ENCODE measurements at regions not wholly inside any gene's neighbourhood (a gene's known extent, or its start where the extent isn't known, plus 50 kb on each side); places are given as distances from the start of the nearest gene placed in this dataset.
A peak's percentile ranks its signal among the peaks of the same experiment; 100 is the strongest.
"Not testable (repeated sequence)": the region's sequence is repeated elsewhere in the genome, so short reads cannot be mapped to it uniquely, and the experiment has no call there.

GRCh38 chr6:170089963-170090362 lies 200.9 kb downstream of the DLL1 start:
- no peak overlapping the region for H3K4me3 ChIP-seq (ENCODE audit: low read depth in 1 of 2, low read length in 2 of 2)
- DNase-seq (no peak), ATAC-seq (ENCODE audit: insufficient read depth, low read depth) (no peak)
- 0 out of 2 replicates have a peak overlapping the region, but pooled peaks have one; percentile 1 for H3K4me2 ChIP-seq (ENCODE audit: insufficient read depth, low read length)
- H3K36me3 ChIP-seq (ENCODE audit: insufficient read depth, low read length): no peaks in the 10 kb centered on the region
- no peaks in the 10 kb centered on the region for H3K9me3 ChIP-seq (ENCODE audit: insufficient read depth, low read length, severe bottlenecking)
- H3K79me2 ChIP-seq (ENCODE audit: insufficient read depth, low read length): no peaks in the 10 kb centered on the region
- H3K9ac ChIP-seq (ENCODE audit: low read depth, low read length): no peak overlapping the region
- TF ChIP-seq EZH2 (IDR thresholded peaks at IDR 0.05; ENCODE audit: borderline replicate concordance, low read depth, low read length, severe bottlenecking): no peak
- TF ChIP-seq CTCF (IDR thresholded peaks at IDR 0.05; ENCODE audit: borderline replicate concordance, extremely low read depth, low read length, poor library complexity, severe bottlenecking): no peak
- H3K4me1 ChIP-seq (ENCODE audit: insufficient read depth, low read length): peaks cover 30% of the 10 kb centered on the region
- no peak overlapping the region for H3K27ac ChIP-seq (ENCODE audit: low read length)
- no peaks in the 10 kb centered on the region for H3K27me3 ChIP-seq (ENCODE audit: insufficient read depth, low read length, poor library complexity)
- no peak overlapping the region for H2AFZ ChIP-seq (ENCODE audit: low read depth, low read length)
- 0 out of 2 replicates have a peak, but pooled peaks cover 2% of the 10 kb centered on the region for H4K20me1 ChIP-seq (ENCODE audit: insufficient read depth, low read length)

- DNase-seq (no peak), ATAC-seq (ENCODE audit: insufficient read depth, low read depth) (peak; percentile 11; the same call in 2 of the 3 replicates)
- Histone ChIP-seq H4K20me1 (ENCODE audit: insufficient read depth, low read length) (0 out of 2 replicates have a peak, but pooled peaks cover 2% of the 10 kb centered on the region), H3K79me2 (ENCODE audit: insufficient read depth, low read length) (no peaks in the 10 kb centered on the region), H3K9ac (ENCODE audit: low read depth, low read length) (peak overlapping the region; percentile 36; the same call in 1 of the 2 replicates), H3K27me3 (ENCODE audit: insufficient read depth, low read length, poor library complexity) (no peaks in the 10 kb centered on the region), H2AFZ (ENCODE audit: low read depth, low read length) (peak overlapping the region; percentile 64), H3K4me1 (ENCODE audit: insufficient read depth, low read length) (peaks cover 30% of the 10 kb centered on the region), H3K36me3 (ENCODE audit: insufficient read depth, low read length) (no peaks in the 10 kb centered on the region), H3K4me2 (ENCODE audit: insufficient read depth, low read length) (peak overlapping the region; percentile 60), H3K27ac (ENCODE audit: low read length) (no peak overlapping the region), H3K9me3 (ENCODE audit: insufficient read depth, low read length, severe bottlenecking) (no peaks in the 10 kb centered on the region), H3K4me3 (ENCODE audit: low read depth in 1 of 2, low read length in 2 of 2) (peak overlapping the region in 1 of 2 experiments; percentile 49; a peak in 2 of 4 replicates)
- TF ChIP-seq CTCF (IDR thresholded peaks at IDR 0.05; ENCODE audit: borderline replicate concordance, extremely low read depth, low read length, poor library complexity, severe bottlenecking) (no peak), EZH2 (IDR thresholded peaks at IDR 0.05; ENCODE audit: borderline replicate concordance, low read depth, low read length, severe bottlenecking) (no peak)
Observed at GRCh38 chr6:170088582-170088955, 202.3 kb downstream of the DLL1 start.

- no peaks in the 10 kb centered on the region for H3K79me2 ChIP-seq (ENCODE audit: insufficient read depth, low read length)
- H3K4me2 ChIP-seq (ENCODE audit: insufficient read depth, low read length): peak overlapping the region; percentile 60
- no peaks in the 10 kb centered on the region for H3K36me3 ChIP-seq (ENCODE audit: insufficient read depth, low read length)
- no peaks in the 10 kb centered on the region for H3K9me3 ChIP-seq (ENCODE audit: insufficient read depth, low read length, severe bottlenecking)
- 0 out of 2 replicates have a peak, but pooled peaks cover 2% of the 10 kb centered on the region for H4K20me1 ChIP-seq (ENCODE audit: insufficient read depth, low read length)
- TF ChIP-seq CTCF (IDR thresholded peaks at IDR 0.05; ENCODE audit: borderline replicate concordance, extremely low read depth, low read length, poor library complexity, severe bottlenecking): no peak
- no peak for TF ChIP-seq EZH2 (IDR thresholded peaks at IDR 0.05; ENCODE audit: borderline replicate concordance, low read depth, low read length, severe bottlenecking)
- H3K4me1 ChIP-seq (ENCODE audit: insufficient read depth, low read length): peaks cover 30% of the 10 kb centered on the region
- H2AFZ ChIP-seq (ENCODE audit: low read depth, low read length): peak overlapping the region; percentile 64
- peak overlapping the region in 1 of 2 experiments; percentile 49; a peak in 2 of 4 replicates for H3K4me3 ChIP-seq (ENCODE audit: low read depth in 1 of 2, low read length in 2 of 2)
- DNase-seq: peak; percentile 62
- peak; percentile 83 for ATAC-seq (ENCODE audit: insufficient read depth, low read depth)
- H3K27me3 ChIP-seq (ENCODE audit: insufficient read depth, low read length, poor library complexity): no peaks in the 10 kb centered on the region
- peak overlapping the region; percentile 45; the same call in 1 of the 2 replicates for H3K27ac ChIP-seq (ENCODE audit: low read length)
- H3K9ac ChIP-seq (ENCODE audit: low read depth, low read length): peak overlapping the region; percentile 36; the same call in 1 of the 2 replicates
Observed at GRCh38 chr6:170087941-170088581, 202.8 kb downstream of the DLL1 start.

- ATAC-seq (ENCODE audit: insufficient read depth, low read depth); DNase-seq: not testable (repeated sequence)
Observed at GRCh38 chr6:170087421-170087780, 203.5 kb downstream of the DLL1 start.

More at GRCh38 chr6:170087421-170087780, 203.5 kb downstream of the DLL1 start:
- not testable (repeated sequence) for H3K36me3 ChIP-seq (ENCODE audit: insufficient read depth, low read length); H3K27me3 ChIP-seq (ENCODE audit: insufficient read depth, low read length, poor library complexity); H3K4me3 ChIP-seq (ENCODE audit: low read depth in 1 of 2, low read length in 2 of 2); H3K9me3 ChIP-seq (ENCODE audit: insufficient read depth, low read length, severe bottlenecking); H3K27ac ChIP-seq (ENCODE audit: low read length); H2AFZ ChIP-seq (ENCODE audit: low read depth, low read length); H3K79me2 ChIP-seq (ENCODE audit: insufficient read depth, low read length); H3K9ac ChIP-seq (ENCODE audit: low read depth, low read length); H3K4me2 ChIP-seq (ENCODE audit: insufficient read depth, low read length); H4K20me1 ChIP-seq (ENCODE audit: insufficient read depth, low read length)
- peaks cover 30% of the 10 kb centered on the region for H3K4me1 ChIP-seq (ENCODE audit: insufficient read depth, low read length)

All from DND-41 (cell line).